ENCODE measurements at regions not wholly inside any gene's neighbourhood (a gene's known extent, or its start where the extent isn't known, plus 50 kb on each side); places are given as distances from the start of the nearest gene placed in this dataset.
A peak's percentile ranks its signal among the peaks of the same experiment; 100 is the strongest.

GRCh38 chr4:138857416-138857815, 158.2 kb upstream of the NOCT start:
- Histone ChIP-seq H3K79me2 (ENCODE audit: low read length) (no peaks in the 10 kb centered on the region), H3K4me1 (ENCODE audit: low read length) (no peaks in the 10 kb centered on the region), H3K9me3 (replicated peaks; ENCODE audit: insufficient read depth, low read length) (no peaks in the 10 kb centered on the region), H3K4me2 (ENCODE audit: low read depth, low read length) (no peak overlapping the region), H4K20me1 (ENCODE audit: insufficient read depth, low read length) (no peaks in the 10 kb centered on the region), H3K27ac (ENCODE audit: low read length) (no peak overlapping the region), H3F3A (ENCODE audit: insufficient read depth, low read length) (no peaks in the 10 kb centered on the region), H3K27me3 (replicated peaks; ENCODE audit: insufficient read depth, low read length) (no peaks in the 10 kb centered on the region), H3K4me3 (ENCODE audit: low read length) (no peak overlapping the region), H3K9ac (ENCODE audit: low read length) (no peak overlapping the region), H3K9me2 (replicated peaks; ENCODE audit: insufficient read depth, low read length) (no peaks in the 10 kb centered on the region), H3K36me3 (replicated peaks; ENCODE audit: insufficient read depth, low read length) (no peaks in the 10 kb centered on the region), H2AFZ (ENCODE audit: low read length) (no peak overlapping the region)
- TF ChIP-seq, protein P1, sequence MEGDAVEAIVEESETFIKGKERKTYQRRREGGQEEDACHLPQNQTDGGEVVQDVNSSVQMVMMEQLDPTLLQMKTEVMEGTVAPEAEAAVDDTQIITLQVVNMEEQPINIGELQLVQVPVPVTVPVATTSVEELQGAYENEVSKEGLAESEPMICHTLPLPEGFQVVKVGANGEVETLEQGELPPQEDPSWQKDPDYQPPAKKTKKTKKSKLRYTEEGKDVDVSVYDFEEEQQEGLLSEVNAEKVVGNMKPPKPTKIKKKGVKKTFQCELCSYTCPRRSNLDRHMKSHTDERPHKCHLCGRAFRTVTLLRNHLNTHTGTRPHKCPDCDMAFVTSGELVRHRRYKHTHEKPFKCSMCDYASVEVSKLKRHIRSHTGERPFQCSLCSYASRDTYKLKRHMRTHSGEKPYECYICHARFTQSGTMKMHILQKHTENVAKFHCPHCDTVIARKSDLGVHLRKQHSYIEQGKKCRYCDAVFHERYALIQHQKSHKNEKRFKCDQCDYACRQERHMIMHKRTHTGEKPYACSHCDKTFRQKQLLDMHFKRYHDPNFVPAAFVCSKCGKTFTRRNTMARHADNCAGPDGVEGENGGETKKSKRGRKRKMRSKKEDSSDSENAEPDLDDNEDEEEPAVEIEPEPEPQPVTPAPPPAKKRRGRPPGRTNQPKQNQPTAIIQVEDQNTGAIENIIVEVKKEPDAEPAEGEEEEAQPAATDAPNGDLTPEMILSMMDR (IDR thresholded peaks at IDR 0.05; ENCODE audit: low read length), result no peak
- TF ChIP-seq EZH2phosphoT487 (IDR thresholded peaks at IDR 0.05; ENCODE audit: low read length) (no peak), EZH2 (optimal IDR thresholded peaks at IDR 0.05; ENCODE audit: low read depth, low read length) (no peak)
- no peak for DNase-seq

- H3K27me3 ChIP-seq (replicated peaks; ENCODE audit: insufficient read depth, low read length), result no peaks in the 10 kb centered on the region
- H3K9me3 ChIP-seq (replicated peaks; ENCODE audit: insufficient read depth, low read length), result no peaks in the 10 kb centered on the region
- H3K9me2 ChIP-seq (replicated peaks; ENCODE audit: insufficient read depth, low read length), result no peaks in the 10 kb centered on the region
- no peak overlapping the region for H2AFZ ChIP-seq (ENCODE audit: low read length)
- H3F3A ChIP-seq (ENCODE audit: insufficient read depth, low read length), result no peaks in the 10 kb centered on the region
- no peaks in the 10 kb centered on the region for H3K4me1 ChIP-seq (ENCODE audit: low read length)
- H3K4me3 ChIP-seq (ENCODE audit: low read length), result no peak overlapping the region
- no peak for DNase-seq
- no peak overlapping the region for H3K27ac ChIP-seq (ENCODE audit: low read length)
- H3K79me2 ChIP-seq (ENCODE audit: low read length), result no peaks in the 10 kb centered on the region
- no peaks in the 10 kb centered on the region for H4K20me1 ChIP-seq (ENCODE audit: insufficient read depth, low read length)
- H3K4me2 ChIP-seq (ENCODE audit: low read depth, low read length), result no peak overlapping the region
- no peaks in the 10 kb centered on the region for H3K36me3 ChIP-seq (replicated peaks; ENCODE audit: insufficient read depth, low read length)
- H3K9ac ChIP-seq (ENCODE audit: low read length), result no peak overlapping the region
- TF ChIP-seq EZH2 (optimal IDR thresholded peaks at IDR 0.05; ENCODE audit: low read depth, low read length), result no peak
- TF ChIP-seq, protein P1 (IDR thresholded peaks at IDR 0.05; ENCODE audit: low read length), result no peak
- TF ChIP-seq EZH2phosphoT487 (IDR thresholded peaks at IDR 0.05; ENCODE audit: low read length), result no peak
These were observed 162.9 kb upstream of the NOCT start for GRCh38 chr4:138852681-138853080.

- H3F3A ChIP-seq (ENCODE audit: insufficient read depth, low read length), result no peaks in the 10 kb centered on the region
- DNase-seq, result peak; percentile 17
- no peaks in the 10 kb centered on the region for H3K9me2 ChIP-seq (replicated peaks; ENCODE audit: insufficient read depth, low read length)
- H3K4me3 ChIP-seq (ENCODE audit: low read length), result no peak overlapping the region
- H3K9me3 ChIP-seq (replicated peaks; ENCODE audit: insufficient read depth, low read length), result no peaks in the 10 kb centered on the region
- no peak overlapping the region for H2AFZ ChIP-seq (ENCODE audit: low read length)
- TF ChIP-seq EZH2 (optimal IDR thresholded peaks at IDR 0.05; ENCODE audit: low read depth, low read length) (no peak), EZH2phosphoT487 (IDR thresholded peaks at IDR 0.05; ENCODE audit: low read length) (no peak)
- TF ChIP-seq, protein P1 (IDR thresholded peaks at IDR 0.05; ENCODE audit: low read length), result no peak
- H3K79me2 ChIP-seq (ENCODE audit: low read length), result no peaks in the 10 kb centered on the region
- no peaks in the 10 kb centered on the region for H3K4me1 ChIP-seq (ENCODE audit: low read length)
- H3K27me3 ChIP-seq (replicated peaks; ENCODE audit: insufficient read depth, low read length), result no peaks in the 10 kb centered on the region
- no peak overlapping the region for H3K9ac ChIP-seq (ENCODE audit: low read length)
- H3K27ac ChIP-seq (ENCODE audit: low read length), result no peak overlapping the region
- H3K4me2 ChIP-seq (ENCODE audit: low read depth, low read length), result peak overlapping the region; percentile 5; the same call in 1 of the 2 replicates
- H4K20me1 ChIP-seq (ENCODE audit: insufficient read depth, low read length), result no peaks in the 10 kb centered on the region
- no peaks in the 10 kb centered on the region for H3K36me3 ChIP-seq (replicated peaks; ENCODE audit: insufficient read depth, low read length)
These were observed 163.9 kb upstream of the NOCT start for GRCh38 chr4:138851391-138852335.
